ENCODE measurements at regions not wholly inside any gene's neighbourhood (a gene's known extent, or its start where the extent isn't known, plus 50 kb on each side); places are given as distances from the start of the nearest gene placed in this dataset.
A peak's percentile ranks its signal among the peaks of the same experiment; 100 is the strongest.
"Not testable (repeated sequence)": the region's sequence is repeated elsewhere in the genome, so short reads cannot be mapped to it uniquely, and the experiment has no call there.

DNA sequence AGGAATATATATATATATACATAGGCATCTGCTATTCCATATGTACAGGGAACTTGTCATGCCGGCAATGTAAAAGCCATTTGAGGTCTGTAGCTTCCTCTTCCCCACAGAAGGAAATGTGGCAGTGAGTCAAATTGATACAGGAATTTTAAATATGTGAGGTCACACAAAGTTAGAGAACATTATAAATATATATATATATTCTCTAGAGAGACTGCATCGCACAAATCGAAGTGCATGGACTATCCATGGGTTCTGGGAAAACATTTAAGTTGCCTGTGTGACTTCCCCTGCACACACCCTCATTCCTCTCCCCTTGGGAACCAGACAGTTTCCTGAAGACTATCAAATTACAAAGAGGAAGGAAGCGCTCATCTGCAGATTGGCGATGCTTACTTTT, 100.9 kb upstream of the CCDC91 start:
- intact Hi-C loops (cut with DNase I, micrococcal nuclease) = no loop called here
- H3K9me3 ChIP-seq = no peaks in the 10 kb centered on the region
- DNase-seq (no peak), ATAC-seq (no peak)
- H3K36me3 ChIP-seq (ENCODE audit: low read depth) = no peaks in the 10 kb centered on the region
- H3K4me3 ChIP-seq = no peak overlapping the region
- H3K4me1 ChIP-seq (ENCODE audit: low read depth) = no peaks in the 10 kb centered on the region
- no peak for TF ChIP-seq CTCF (IDR thresholded peaks at IDR 0.05)

DNA sequence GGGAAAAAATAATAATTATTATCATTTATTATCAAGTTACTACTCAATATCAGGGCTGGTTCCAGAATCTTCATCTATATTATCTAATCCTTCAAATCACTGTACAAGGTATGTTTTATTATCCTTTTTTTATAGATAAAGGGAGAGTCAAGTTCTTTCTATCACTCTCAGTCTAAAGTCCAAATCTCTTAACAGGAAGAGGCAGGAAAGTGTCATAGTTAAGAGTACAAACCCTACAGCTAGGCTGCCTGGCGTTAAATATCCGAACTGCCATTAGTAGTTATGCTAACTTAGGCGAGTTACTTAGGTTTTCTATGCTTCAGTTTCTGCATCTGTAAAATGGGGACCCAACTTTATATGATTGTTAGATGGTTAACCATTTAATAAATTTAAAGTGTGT, 99.4 kb upstream of the CCDC91 start:
- intact Hi-C loops (cut with DNase I, micrococcal nuclease) = no loop called here
- ATAC-seq = peak; percentile 90
- H3K36me3 ChIP-seq (ENCODE audit: low read depth) = no peaks in the 10 kb centered on the region
- H3K4me1 ChIP-seq (ENCODE audit: low read depth) = no peaks in the 10 kb centered on the region
- H3K4me3 ChIP-seq = no peak overlapping the region
- TF ChIP-seq CTCF (IDR thresholded peaks at IDR 0.05) = no peak
- peak in 1 of 3 donors; percentile 9 for DNase-seq
- H3K9me3 ChIP-seq = no peaks in the 10 kb centered on the region

- no peaks in the 10 kb centered on the region for H3K9me3 ChIP-seq
- intact Hi-C loops (cut with DNase I, micrococcal nuclease) = no loop called here
- no peak for DNase-seq
- H3K36me3 ChIP-seq (ENCODE audit: low read depth) = no peaks in the 10 kb centered on the region
- H3K4me1 ChIP-seq (ENCODE audit: low read depth) = peaks cover 3% of the 10 kb centered on the region
- no peak overlapping the region for H3K4me3 ChIP-seq
- ATAC-seq = no peak
- TF ChIP-seq CTCF (IDR thresholded peaks at IDR 0.05) = no peak
Observed at GRCh38 chr12:28092396-28092795, 97.9 kb upstream of the CCDC91 start.

GRCh38 chr12:28096649-28097048, 93.6 kb upstream of the CCDC91 start:
- Histone ChIP-seq H3K9me3 (no peaks in the 10 kb centered on the region), H3K4me3 (no peak overlapping the region), H3K36me3 (ENCODE audit: low read depth) (no peaks in the 10 kb centered on the region), H3K4me1 (ENCODE audit: low read depth) (peaks cover 3% of the 10 kb centered on the region)
- no peak for TF ChIP-seq CTCF (IDR thresholded peaks at IDR 0.05)
- DNase-seq (no peak), ATAC-seq (no peak)
- intact Hi-C loops (cut with DNase I, micrococcal nuclease) = no loop called here

DNA sequence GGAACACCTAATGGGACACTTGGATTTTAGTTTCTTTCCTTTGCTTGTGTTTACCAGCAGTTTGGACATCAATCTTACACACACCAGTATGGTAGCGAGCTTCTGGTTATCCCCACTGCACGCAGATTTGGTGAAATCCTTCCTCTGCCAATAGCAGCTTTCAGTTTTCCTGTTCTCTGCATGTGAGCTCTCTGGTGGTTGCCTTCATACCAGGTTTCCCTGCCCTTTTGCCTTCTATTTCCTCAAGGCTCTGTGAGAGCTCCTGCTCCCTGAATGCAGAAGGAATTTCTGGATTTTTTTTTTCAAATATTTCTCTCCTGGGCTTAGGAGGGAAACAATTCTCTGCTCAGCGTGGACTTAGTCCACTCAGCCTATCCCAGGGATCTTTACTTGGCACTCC, 93.0 kb upstream of the CCDC91 start:
- H3K36me3 ChIP-seq (ENCODE audit: low read depth) = no peaks in the 10 kb centered on the region

DNA sequence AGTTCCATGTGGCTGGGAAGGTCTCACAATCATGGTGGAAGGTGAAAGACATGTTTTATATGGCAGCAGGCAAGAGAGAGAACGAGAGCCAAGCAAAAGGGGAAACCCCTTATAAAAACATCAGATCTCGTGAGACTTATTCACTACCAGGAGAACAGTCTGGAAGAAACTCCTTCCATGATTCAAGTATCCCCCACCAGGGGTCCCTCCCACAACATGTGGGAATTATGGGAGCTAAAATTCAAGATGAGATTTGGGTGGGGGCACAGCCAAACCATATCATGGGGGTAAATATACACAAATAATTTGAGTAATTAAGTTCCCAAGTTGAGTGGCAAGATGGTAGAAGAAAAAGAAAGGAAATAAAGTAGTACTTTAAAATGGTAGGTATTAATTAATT, 91.0 kb upstream of the CCDC91 start:
- H3K9me3 ChIP-seq = not testable (repeated sequence)

More for the DNA sequence above, 93.0 kb upstream of the CCDC91 start:
- Histone ChIP-seq H3K4me3 (no peak overlapping the region), H3K9me3 (no peaks in the 10 kb centered on the region), H3K4me1 (ENCODE audit: low read depth) (peaks cover 3% of the 10 kb centered on the region)
- no peak for DNase-seq
- ATAC-seq = peak; percentile 22
- intact Hi-C loops (cut with DNase I, micrococcal nuclease) = no loop called here
- no peak for TF ChIP-seq CTCF (IDR thresholded peaks at IDR 0.05)

More for the DNA sequence above, 91.0 kb upstream of the CCDC91 start:
- H3K4me3 ChIP-seq; intact Hi-C loops (cut with DNase I, micrococcal nuclease); H3K36me3 ChIP-seq (ENCODE audit: low read depth); DNase-seq; ATAC-seq; H3K4me1 ChIP-seq (ENCODE audit: low read depth): not testable (repeated sequence)
